DOHH2 (cell line): ENCODE measurements at regions not wholly inside any gene's neighbourhood (a gene's known extent, or its start where the extent isn't known, plus 50 kb on each side); places are given as distances from the start of the nearest gene placed in this dataset.
A peak's percentile ranks its signal among the peaks of the same experiment; 100 is the strongest.

Experiments
- H3F3A ChIP-seq: fragments of 200-600 bp; sonication (generic), shearing (Covaris generic); 2 replicates; pipeline ENCODE4 v1.6.0; 2016; ENCODE audit warnings: antibody characterized with exemption, mild to moderate bottlenecking; ENCODE audit not compliant: control insufficient read depth, insufficient read depth
- H3K27ac ChIP-seq: fragments of 200-600 bp; sonication (generic); 2 replicates; pipeline ENCODE4 v1.5.1; 2014; ENCODE audit warnings: low read depth, mild to moderate bottlenecking, low read length, moderate library complexity
- H3K27me3 ChIP-seq: fragments of 200-600 bp; sonication (generic); 2 replicates; pipeline ENCODE4 v1.6.1; 2014; ENCODE audit warnings: mild to moderate bottlenecking, low read length, mixed read lengths; ENCODE audit not compliant: control insufficient read depth
- H3K36me3 ChIP-seq: fragments of 200-600 bp; sonication (generic); 2 replicates; pipeline ENCODE4 v1.6.1; 2014; ENCODE audit warnings: mild to moderate bottlenecking, low read length, moderate library complexity, mixed read lengths; ENCODE audit not compliant: control insufficient read depth
- H3K4me1 ChIP-seq: fragments of 200-600 bp; sonication (generic); 2 replicates; pipeline ENCODE4 v1.6.1; 2014; ENCODE audit warnings: mild to moderate bottlenecking, low read length, mixed read lengths; ENCODE audit not compliant: control insufficient read depth
- H3K4me2 ChIP-seq: fragments of 200-600 bp; sonication (generic); 2 replicates; pipeline ENCODE4 v1.6.0; 2014; ENCODE audit warnings: mild to moderate bottlenecking, low read length, moderate library complexity
- H3K4me3 ChIP-seq: fragments of 200-600 bp; sonication (generic); 2 replicates; pipeline ENCODE4 v1.5.1; 2014; ENCODE audit warnings: mild to moderate bottlenecking, low read length, mixed read lengths
- H3K79me2 ChIP-seq: fragments of 200-600 bp; sonication (generic); 2 replicates; pipeline ENCODE4 v1.6.1; 2014; ENCODE audit warnings: mild to moderate bottlenecking, low read length, mixed read lengths; ENCODE audit not compliant: control insufficient read depth
- H3K9me2 ChIP-seq: fragments of 200-600 bp; sonication (generic); replicated peaks from 2 replicates; pipeline ENCODE4 v1.6.1; 2014; ENCODE audit warnings: mild to moderate bottlenecking, low read length, mixed read lengths; ENCODE audit not compliant: control insufficient read depth
- H3K9me3 ChIP-seq: fragments of 200-600 bp; sonication (generic); 2 replicates; pipeline ENCODE4 v1.6.1; 2014; ENCODE audit warnings: antibody characterized with exemption, low read length, mixed read lengths; ENCODE audit not compliant: control insufficient read depth, insufficient read depth
- H4K20me1 ChIP-seq: fragments of 200-600 bp; sonication (generic); 2 replicates; pipeline ENCODE4 v1.6.0; 2014; ENCODE audit warnings: low read depth, mild to moderate bottlenecking, antibody characterized with exemption, low read length, moderate library complexity; ENCODE audit not compliant: control insufficient read depth, insufficient read depth
- EZH2phosphoT487 ChIP-seq: fragments of 200-600 bp; sonication (generic); IDR thresholded peaks from 2 replicates; pipeline ENCODE4 v1.6.1; 2017; ENCODE audit warnings: borderline replicate concordance, mild to moderate bottlenecking, antibody characterized with exemption, low read length, moderate library complexity, mixed read lengths
- TF ChIP-seq, protein P1 (sequence below): fragments of 200-600 bp; sonication (generic); IDR thresholded peaks from one replicate; pipeline ENCODE4 v1.5.1; 2014; ENCODE audit warnings: antibody characterized with exemption, mild to moderate bottlenecking, low read depth, low read length; ENCODE audit not compliant: poor library complexity, severe bottlenecking

- Histone ChIP-seq H3K4me3 (no peak overlapping the region), H3K79me2 (no peaks in the 10 kb centered on the region), H4K20me1 (no peaks in the 10 kb centered on the region), H3K9me2 (no peaks in the 10 kb centered on the region), H3F3A (no peaks in the 10 kb centered on the region), H3K27me3 (no peaks in the 10 kb centered on the region), H3K4me1 (no peaks in the 10 kb centered on the region), H3K27ac (no peak overlapping the region), H3K9me3 (no peaks in the 10 kb centered on the region; the same call in 1 of the 2 replicates), H3K36me3 (no peaks in the 10 kb centered on the region), H3K4me2 (no peak overlapping the region)
- no peak for TF ChIP-seq EZH2phosphoT487
- TF ChIP-seq, protein P1, sequence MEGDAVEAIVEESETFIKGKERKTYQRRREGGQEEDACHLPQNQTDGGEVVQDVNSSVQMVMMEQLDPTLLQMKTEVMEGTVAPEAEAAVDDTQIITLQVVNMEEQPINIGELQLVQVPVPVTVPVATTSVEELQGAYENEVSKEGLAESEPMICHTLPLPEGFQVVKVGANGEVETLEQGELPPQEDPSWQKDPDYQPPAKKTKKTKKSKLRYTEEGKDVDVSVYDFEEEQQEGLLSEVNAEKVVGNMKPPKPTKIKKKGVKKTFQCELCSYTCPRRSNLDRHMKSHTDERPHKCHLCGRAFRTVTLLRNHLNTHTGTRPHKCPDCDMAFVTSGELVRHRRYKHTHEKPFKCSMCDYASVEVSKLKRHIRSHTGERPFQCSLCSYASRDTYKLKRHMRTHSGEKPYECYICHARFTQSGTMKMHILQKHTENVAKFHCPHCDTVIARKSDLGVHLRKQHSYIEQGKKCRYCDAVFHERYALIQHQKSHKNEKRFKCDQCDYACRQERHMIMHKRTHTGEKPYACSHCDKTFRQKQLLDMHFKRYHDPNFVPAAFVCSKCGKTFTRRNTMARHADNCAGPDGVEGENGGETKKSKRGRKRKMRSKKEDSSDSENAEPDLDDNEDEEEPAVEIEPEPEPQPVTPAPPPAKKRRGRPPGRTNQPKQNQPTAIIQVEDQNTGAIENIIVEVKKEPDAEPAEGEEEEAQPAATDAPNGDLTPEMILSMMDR = peak; percentile 85
Observed at GRCh38 chr19:29263305-29264135, 50.6 kb upstream of the UQCRFS1 start.

- no peak overlapping the region for H3K27ac ChIP-seq
- H3K4me1 ChIP-seq = no peaks in the 10 kb centered on the region
- no peak overlapping the region for H3K4me3 ChIP-seq
- H3K79me2 ChIP-seq = no peaks in the 10 kb centered on the region
- H3K9me3 ChIP-seq = no peaks in the 10 kb centered on the region; the same call in 1 of the 2 replicates
- H3F3A ChIP-seq = no peaks in the 10 kb centered on the region
- TF ChIP-seq, protein P1 = no peak
- no peak for TF ChIP-seq EZH2phosphoT487
- no peaks in the 10 kb centered on the region for H4K20me1 ChIP-seq
- H3K27me3 ChIP-seq = no peaks in the 10 kb centered on the region
- H3K36me3 ChIP-seq = no peaks in the 10 kb centered on the region
- no peak overlapping the region for H3K4me2 ChIP-seq
- H3K9me2 ChIP-seq = no peaks in the 10 kb centered on the region
Observed at GRCh38 chr19:29264897-29265296, 51.9 kb upstream of the UQCRFS1 start.

DNA sequence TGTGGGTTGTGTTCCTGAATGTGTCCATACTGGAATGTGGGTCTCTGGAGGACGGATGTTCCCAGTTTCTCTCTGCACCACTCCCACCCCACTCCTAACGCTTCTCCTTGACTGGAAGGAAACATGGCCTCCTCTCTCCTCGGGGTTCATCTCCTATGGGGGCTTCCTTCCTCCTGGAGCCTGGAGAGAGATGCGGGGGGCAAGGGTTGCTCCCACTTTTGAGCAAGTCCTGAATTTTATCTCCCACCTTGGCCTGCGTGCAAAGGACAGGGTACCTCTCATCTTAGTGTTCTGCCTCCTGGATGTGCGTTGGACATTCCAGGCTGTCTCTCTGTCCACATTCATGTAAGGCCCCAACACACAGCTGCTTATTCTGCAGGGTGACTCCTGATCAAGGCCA is 52.5 kb upstream of the UQCRFS1 start:
- TF ChIP-seq EZH2phosphoT487 = no peak
- TF ChIP-seq, protein P1 = no peak
- Histone ChIP-seq H3K9me2 (no peaks in the 10 kb centered on the region), H3K79me2 (no peaks in the 10 kb centered on the region), H3K4me3 (no peak overlapping the region), H3F3A (no peaks in the 10 kb centered on the region), H3K27me3 (no peaks in the 10 kb centered on the region), H3K27ac (no peak overlapping the region), H3K4me2 (no peak overlapping the region), H3K36me3 (no peaks in the 10 kb centered on the region), H3K4me1 (no peaks in the 10 kb centered on the region), H4K20me1 (no peaks in the 10 kb centered on the region), H3K9me3 (no peaks in the 10 kb centered on the region)
